ENCODE measurements at regions not wholly inside any gene's neighbourhood (a gene's known extent, or its start where the extent isn't known, plus 50 kb on each side); places are given as distances from the start of the nearest gene placed in this dataset.

DNA sequence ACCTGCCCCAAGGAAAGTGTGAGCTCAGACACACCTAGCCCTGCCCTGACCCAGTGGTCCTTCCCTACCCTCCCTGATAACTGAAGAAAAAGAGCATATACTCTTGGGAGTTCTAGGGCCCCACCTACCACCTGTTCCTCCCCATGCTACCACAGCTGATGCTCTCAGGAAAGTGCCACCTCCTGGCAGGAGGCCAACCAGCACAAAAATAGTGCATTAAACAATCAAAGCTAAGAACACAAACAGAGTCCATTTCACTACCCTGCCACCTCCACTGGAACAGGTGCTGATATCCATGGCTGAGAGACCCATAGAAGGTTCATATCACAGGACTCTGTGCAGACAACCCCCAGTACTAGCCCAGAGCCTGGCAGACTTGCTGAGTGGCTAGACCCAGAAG, 288.6 kb upstream of the PHF14 start:
- no peak for DNase-seq (ENCODE audit: low read depth)
- TF ChIP-seq, protein P1, sequence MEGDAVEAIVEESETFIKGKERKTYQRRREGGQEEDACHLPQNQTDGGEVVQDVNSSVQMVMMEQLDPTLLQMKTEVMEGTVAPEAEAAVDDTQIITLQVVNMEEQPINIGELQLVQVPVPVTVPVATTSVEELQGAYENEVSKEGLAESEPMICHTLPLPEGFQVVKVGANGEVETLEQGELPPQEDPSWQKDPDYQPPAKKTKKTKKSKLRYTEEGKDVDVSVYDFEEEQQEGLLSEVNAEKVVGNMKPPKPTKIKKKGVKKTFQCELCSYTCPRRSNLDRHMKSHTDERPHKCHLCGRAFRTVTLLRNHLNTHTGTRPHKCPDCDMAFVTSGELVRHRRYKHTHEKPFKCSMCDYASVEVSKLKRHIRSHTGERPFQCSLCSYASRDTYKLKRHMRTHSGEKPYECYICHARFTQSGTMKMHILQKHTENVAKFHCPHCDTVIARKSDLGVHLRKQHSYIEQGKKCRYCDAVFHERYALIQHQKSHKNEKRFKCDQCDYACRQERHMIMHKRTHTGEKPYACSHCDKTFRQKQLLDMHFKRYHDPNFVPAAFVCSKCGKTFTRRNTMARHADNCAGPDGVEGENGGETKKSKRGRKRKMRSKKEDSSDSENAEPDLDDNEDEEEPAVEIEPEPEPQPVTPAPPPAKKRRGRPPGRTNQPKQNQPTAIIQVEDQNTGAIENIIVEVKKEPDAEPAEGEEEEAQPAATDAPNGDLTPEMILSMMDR (conservative IDR thresholded peaks at IDR 0.05; ENCODE audit: low read depth, low read length) = no peak
- H3K4me3 ChIP-seq (ENCODE audit: low read depth, low read length) = no peak overlapping the region

DNA sequence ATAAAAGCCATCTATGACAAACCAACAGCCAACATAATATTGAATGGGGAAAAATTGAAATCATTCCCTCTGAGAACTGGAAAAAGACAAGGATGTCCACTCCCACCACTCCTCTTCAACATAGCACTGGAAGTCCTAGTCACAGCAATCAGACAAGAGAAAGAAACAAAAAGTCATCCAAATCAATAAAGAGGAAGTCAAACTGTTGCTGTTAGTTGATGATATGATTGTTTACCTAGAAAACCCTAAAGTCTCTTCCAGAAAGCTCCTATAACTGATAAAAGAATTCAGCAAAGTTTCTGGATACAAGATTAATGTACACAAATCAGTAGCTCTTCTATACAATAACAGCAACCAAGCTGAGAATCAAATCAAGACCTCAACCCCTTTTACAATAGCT, 285.1 kb upstream of the PHF14 start:
- TF ChIP-seq, protein P1 (conservative IDR thresholded peaks at IDR 0.05; ENCODE audit: low read depth, low read length) = no peak
- no peak overlapping the region for H3K4me3 ChIP-seq (ENCODE audit: low read depth, low read length)
- DNase-seq (ENCODE audit: low read depth) = no peak

DNA sequence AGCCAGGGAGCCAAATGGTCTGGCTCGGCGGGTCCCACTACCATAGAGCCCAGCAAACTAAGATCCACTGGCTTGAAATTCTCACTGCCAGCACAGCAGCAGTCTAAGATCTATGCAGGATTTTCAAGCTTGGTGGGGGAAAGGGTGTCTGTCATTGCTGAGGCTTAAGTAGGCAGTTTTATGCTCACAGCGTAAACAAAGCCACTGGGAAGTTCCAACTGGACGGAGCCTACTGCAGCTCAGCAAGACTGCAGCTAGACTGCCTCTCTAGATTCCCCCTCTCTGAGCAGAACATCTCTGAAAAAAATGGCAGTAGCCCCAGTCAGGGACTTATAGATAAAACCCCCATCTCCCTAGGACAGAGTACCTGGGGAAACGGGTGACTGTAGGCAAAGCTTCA, 277.6 kb upstream of the PHF14 start:
- TF ChIP-seq, protein P1 (conservative IDR thresholded peaks at IDR 0.05; ENCODE audit: low read depth, low read length) = no peak
- no peak overlapping the region for H3K4me3 ChIP-seq (ENCODE audit: low read depth, low read length)
- no peak for DNase-seq (ENCODE audit: low read depth)

DNA sequence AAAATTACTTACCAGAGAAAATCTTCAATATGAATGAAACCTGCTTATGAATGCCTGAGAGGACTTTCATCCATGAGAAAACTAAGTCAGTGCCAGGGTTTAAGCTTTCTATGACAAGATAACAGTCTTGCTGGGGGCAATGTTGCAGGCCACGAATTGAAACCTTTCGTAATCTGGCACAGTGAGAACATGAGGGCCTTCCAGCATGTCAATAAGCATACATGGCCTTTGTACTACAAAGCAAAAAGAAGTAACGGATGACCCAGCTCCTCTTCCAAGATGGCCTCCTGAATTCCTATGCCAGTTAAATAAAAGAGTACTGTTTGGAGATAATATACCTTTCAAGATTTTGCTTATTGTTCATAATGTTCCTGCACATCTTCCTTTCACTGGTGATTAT, 270.6 kb upstream of the PHF14 start:
- TF ChIP-seq, protein P1 (conservative IDR thresholded peaks at IDR 0.05; ENCODE audit: low read depth, low read length) = no peak
- no peak overlapping the region for H3K4me3 ChIP-seq (ENCODE audit: low read depth, low read length)
- DNase-seq (ENCODE audit: low read depth) = no peak

DNA sequence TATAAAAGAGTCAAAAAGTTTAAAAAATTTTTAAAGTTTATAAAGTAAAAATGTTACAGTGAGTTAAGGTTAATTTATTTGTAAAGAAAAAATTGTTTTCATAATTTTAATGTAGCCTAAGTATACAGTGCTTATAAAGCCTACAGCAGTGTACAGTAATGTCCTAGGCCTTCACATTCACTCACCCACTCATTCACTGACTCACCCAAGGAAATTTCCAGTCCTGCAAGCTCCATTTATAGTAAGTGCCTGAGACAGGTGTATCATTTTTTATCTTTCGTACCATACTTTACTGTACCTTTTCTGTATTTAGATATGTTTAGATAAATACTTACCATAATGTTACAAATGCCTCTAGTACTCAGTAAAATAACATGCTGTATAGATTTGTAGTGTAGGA, 269.7 kb upstream of the PHF14 start:
- no peak for DNase-seq (ENCODE audit: low read depth)
- H3K4me3 ChIP-seq (ENCODE audit: low read depth, low read length) = no peak overlapping the region
- TF ChIP-seq, protein P1 (conservative IDR thresholded peaks at IDR 0.05; ENCODE audit: low read depth, low read length) = no peak

DNA sequence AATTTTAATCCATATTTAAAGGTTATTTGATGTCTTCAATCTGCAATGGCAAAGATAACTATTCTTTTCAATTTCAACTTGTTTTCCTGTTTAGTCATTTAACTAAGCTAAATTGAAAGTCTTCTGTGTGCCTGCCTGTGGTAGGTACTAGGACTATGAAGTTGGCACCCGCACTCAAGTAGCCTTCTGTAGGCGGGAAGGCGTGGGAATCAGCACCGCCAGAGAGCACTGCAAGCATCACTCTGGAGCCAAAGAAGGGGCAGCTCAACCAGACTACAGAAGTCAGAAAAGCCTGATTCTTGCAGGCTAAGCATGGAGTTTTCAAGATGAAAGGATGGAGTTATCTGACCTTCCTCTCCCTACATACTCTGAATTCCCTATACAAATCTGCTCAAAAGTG, 269.0 kb upstream of the PHF14 start:
- DNase-seq (ENCODE audit: low read depth) = no peak
- H3K4me3 ChIP-seq (ENCODE audit: low read depth, low read length) = no peak overlapping the region
- TF ChIP-seq, protein P1 (conservative IDR thresholded peaks at IDR 0.05; ENCODE audit: low read depth, low read length) = no peak

DNA sequence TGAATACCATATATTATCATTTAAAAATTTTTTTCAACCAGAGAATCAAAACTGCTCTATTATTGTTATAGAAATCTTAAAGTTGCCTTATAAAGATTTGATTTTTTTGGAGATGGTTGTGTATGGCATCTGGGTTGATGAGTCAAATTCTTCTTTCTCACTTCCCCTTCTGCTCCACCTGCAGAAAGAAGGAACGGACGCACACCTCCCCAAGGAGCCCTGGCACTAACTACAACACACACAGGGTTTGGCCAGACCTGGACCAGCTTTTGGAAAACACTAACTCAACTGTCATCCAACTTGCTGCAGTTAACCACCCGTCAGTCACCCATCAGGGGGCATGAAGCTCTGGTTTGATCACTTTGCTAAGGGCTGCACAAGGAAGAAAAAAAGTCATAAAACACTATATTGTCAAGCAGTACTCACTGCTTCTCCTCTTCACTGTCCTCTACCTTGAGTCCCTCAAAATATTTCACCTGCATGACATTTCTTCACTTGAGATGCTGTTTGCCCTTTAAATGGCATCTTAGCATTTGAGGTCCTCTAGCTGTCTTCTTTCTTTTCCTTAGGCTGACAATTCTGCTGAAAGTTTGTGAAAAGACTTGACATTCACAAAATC, 266.7 kb upstream of the PHF14 start:
- TF ChIP-seq, protein P1 (conservative IDR thresholded peaks at IDR 0.05; ENCODE audit: low read depth, low read length) = no peak
- H3K4me3 ChIP-seq (ENCODE audit: low read depth, low read length) = no peak overlapping the region
- DNase-seq (ENCODE audit: low read depth) = no peak

All from choroid plexus epithelial cell (primary cell).